NAMALWA (cell line): ENCODE measurements at regions not wholly inside any gene's neighbourhood (a gene's known extent, or its start where the extent isn't known, plus 50 kb on each side); places are given as distances from the start of the nearest gene placed in this dataset.

Experiments used
- DNase-seq: peaks from one replicate; pipeline ENCODE4 v3.0.0-alpha.2; 2015; ENCODE audit warnings: low spot score

DNA sequence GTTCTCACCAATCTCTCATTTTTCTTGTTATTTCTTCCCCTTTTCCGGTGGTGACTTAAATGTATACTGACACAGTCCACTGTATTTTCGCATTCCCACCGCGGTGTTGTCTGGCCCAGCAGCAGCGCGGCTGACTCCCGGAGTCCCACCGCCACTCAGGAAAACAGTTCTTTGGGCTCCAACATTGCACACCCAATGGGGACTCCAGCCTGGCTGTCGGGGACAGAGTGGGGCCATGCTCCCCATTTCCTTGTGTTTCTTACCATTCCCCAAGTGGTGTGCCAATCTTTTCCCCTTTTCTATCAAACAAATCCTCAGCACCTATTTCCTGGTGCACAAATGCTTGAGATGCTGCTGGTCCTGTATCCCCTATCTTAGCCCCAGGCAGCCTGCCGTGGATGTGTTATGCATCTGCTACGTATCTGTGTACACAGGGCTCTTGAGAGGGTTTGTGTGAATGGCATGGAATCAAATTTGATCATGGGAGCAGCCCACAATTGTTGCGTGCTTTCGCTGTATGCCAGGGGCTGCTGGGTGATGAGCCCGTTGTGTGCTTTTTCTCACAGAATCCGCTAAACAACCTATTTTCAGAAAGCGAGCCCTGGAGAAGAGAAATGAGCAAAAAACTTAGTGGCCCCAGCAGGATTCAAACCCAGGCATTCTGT is 219.1 kb upstream of the RGMA start:
- DNase-seq = no peak

DNA sequence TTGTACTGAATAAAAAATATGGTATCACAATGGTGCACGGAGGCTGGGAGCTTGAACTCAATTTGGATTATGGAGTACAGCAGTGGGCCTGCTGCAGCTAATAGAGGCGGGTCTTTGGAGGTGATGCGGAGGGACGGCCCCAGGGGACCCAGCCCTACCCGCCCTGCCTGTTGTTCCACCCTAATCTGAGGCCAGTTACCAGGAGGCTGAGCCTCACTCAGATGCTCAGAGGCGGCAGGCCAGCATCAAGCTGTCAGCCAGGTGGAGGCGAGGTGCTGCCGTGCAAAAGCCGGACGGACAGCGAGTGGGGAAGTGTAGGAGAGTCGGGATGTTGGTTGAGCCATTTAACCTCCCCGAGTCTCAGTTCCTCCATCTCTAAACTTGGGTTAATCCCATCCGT is 218.5 kb upstream of the RGMA start:
- DNase-seq = no peak

DNA sequence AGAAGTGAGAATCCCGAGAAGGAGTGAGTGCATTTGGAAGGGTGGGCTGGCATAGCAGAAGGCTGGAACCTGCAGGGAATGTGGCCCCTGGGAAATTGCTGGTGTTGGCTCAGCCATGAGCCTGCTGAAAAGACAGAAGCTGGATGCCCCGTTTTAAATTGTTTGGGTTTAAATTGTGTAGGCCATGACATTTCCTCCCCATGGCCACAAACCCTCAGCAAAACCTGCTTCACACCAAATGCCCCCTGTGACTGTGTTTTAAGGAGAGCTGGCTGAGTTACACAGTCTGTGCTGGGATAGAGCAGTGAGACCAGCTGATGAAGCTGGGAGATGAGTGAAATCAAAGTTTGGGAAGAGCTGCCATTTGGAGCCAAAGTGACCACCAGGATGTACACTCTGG is 216.3 kb upstream of the RGMA start:
- DNase-seq = no peak

DNA sequence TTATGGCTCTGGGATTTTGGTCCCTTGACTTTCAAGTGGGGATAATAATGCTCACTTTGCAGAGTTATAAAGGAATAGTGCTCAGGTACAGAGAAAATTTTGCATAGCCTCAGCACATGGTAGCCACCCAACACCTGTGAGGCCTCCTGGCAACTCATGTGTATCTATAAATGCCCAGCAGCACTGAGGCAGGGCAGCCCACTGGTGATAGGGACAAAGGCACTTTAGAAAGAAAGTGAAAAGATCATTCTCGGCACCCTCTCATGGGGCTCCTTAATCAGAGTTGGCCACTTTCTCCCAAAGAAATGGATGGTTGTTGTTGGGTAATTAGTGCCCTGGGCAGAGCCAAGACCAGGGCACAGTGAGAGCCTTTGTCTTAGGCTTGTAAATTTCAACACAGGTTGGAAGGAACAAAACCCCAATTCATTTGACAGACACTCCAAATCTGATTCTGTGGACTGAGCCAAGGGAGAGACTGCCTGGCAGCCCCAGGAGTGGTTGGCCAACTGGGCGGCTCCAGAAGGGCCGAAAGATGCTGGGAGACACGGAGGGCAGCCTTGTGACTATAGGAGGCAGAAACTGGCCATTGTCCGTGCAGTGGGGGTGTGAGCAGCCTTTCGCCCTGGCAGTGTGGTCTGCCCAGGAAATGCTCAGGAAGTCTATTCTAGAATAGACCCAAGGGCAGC is 213.2 kb upstream of the RGMA start:
- no peak for DNase-seq

DNA sequence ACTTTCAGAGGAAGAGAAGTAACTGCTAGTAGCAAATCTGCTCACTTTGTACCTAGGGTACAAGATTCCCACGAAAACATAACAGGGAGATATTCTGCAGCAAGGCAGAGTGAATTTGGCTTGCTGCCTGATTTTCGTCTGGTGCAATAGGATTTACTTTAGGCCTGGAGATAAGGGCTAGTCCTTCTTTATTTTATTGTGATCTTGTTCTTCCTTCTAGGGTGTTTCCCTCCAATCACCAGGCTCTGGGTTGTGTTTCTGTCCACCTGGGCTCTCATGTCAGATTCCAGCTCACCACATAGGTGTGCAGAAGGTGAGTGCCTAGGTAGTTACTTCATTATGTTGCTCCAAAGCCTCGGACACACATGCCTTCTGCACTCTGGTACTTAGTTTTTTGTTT is 211.8 kb upstream of the RGMA start:
- no peak for DNase-seq

DNA sequence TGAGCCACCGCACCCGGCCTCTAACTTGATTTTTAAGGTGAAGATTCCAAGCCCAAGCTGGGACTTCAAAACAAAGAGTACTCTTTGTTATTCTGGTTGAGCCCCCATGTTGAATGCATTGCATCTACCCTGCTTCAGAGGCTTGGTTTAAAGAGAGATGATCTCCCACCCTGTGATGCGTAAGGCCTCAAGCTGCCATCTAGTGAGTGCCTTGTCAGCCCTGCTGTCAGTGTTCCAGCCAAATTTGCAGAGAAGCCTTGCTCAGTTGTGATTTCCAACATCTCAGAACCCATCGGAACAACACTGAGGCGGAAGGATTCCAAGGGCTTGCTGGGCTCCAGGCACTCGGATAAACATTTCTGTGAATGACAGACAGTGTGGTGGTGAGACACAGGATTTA is 210.7 kb upstream of the RGMA start:
- no peak for DNase-seq

DNA sequence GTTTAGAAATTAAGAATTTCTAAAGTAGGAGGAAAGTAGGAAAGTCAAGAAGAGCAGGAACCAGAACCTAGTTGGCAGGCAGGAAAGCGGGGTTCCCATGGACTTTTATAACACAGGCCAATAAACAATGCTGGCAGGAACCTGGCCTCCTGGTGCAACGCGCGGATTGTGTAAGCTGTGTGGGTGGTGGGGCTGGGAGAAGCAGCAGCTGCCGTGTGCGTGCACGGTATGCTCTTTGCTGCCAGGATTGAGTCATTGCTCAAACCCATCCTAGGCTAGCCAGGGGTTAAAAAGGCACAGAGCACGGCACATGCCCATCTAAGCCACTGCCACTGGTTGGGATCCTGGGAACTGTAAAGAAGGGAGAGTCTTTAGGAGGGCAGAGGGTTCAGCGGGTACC is 209.9 kb upstream of the RGMA start:
- DNase-seq = no peak

DNA sequence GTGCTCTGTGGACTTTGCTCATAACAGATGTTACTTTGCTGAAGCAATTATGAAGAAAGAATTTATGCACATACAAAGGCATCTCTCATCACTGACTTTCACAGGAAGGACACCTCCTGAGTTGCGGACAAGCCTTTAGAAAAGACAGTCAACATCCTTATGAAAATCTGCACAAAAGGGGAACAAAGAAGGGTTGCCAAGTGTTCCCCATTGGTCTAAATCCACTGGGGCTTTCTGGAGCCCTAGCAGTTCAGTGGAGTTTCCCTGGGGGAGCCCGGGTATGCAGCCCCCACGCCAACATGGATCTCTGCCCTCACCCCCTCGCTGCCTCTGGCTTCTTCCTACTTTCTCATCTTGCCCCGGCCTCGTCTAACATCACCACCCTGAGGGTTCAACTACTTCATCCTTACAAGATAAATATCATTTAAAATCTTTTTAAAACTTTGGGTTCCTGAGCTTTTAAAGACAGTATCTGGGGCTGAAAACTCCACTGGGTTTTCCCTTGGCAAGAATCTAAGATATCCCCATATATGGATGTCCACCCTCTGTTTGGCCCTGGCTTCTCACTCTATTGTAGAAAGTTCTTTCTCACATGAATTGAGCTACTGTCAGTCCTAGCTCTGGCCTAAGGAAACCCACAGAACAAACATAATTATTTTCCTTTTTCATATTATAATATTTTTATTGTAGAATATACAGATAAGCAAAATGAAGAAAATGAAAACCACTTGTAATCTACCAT is 207.9 kb upstream of the RGMA start:
- no peak for DNase-seq

DNA sequence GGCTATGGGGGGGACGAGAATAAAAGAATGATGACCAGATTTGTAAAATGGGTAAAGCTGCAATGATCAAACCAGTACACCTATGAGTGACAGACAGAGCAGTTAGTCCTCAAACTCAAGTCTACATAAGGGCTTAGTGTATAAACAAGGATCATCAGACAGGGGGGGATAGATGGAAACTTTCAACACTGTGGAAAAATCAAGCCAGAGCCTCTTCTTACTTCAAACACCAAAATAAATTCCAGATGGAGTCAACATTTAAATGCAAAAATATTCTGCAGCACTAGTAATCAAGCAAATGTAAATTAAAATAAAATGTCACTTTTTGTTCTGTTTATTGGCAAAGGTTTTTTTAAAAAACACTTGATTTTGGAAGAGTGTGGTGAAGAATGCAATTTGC is 205.9 kb upstream of the RGMA start:
- no peak for DNase-seq

DNA sequence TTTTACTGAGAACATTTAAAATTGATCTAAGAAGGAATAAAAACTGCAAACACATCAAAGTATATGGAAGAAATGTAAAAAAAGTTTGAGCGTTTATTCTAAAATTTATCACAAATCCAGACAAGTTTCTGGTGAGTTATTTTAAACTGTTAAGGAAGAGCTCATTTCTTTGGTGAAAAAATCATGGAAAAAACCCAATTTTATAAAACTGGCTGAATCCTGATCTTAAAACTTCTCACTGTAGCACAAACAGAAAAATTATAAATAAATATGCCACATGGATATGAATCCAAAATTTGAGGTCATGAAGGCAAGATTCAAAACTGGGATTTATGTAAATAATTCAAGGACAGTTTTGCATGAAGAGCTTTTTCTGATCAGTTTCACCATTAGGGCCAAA is 205.1 kb upstream of the RGMA start:
- DNase-seq = no peak

DNA sequence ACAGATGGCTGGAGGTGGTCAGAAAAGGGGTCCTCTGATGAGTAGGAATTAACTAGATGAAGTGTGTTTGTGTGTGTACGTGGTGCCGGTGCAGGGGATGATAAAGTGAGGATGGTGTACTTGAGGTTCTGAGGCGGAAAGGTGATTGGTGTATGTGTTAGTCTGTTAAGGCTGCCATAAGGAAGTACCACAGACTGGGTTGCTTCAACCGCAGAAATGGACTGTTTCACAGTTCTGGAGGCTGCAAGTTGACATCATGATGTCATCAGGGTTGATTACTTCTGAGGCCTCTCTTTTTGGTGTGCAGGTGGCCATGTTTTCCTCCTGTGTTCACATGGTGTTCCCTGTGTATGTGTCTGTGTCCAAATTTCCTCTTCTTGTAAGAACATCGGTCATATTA is 202.4 kb upstream of the RGMA start:
- no peak for DNase-seq

DNA sequence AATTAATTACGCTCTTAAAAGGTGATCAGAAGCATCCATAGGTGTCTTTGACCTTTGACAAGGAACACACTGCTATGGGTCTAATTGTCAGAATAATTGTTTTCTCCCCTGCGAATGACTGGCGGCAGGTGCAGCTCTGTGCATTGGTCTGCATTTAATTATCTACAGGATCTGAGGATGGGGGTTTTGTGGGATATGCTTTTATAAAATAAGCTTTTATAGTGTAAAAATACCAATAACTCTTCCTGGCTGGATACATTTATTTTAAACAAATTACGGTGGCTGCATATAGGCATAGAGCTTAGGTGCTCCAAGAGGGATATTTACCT is 201.6 kb upstream of the RGMA start:
- DNase-seq = no peak

DNA sequence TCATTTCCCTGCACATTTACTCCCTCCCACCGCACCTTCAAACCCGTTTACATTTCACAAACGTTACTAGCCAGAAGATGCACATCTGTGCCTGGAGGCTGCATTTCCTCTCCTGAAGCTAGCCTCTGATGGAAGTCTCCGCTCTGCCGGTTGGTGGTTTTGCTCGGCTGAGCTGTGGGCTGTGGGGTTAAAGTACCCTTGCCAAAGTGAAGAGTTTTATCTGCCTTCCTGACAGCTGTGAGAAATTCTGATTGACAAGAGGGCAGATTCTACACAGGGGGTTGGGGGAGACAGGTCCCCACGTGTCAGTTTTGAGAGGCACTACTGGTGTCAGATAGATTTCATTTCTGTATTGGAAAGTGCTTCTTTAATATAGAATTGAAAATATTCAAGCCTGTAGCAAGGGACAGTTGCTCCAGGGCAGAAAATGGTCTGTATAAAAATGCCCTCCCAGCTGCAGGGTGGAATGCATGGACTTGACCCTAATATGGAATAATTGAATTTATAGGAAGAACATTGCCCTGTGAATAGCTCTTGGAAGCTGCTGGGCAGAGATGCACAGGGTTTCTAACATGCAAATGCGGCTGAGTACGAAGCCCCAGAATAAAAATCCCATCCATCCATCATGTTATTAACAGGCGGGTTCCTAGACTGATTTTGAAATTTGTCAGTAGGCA is 201.1 kb upstream of the RGMA start:
- DNase-seq = no peak

DNA sequence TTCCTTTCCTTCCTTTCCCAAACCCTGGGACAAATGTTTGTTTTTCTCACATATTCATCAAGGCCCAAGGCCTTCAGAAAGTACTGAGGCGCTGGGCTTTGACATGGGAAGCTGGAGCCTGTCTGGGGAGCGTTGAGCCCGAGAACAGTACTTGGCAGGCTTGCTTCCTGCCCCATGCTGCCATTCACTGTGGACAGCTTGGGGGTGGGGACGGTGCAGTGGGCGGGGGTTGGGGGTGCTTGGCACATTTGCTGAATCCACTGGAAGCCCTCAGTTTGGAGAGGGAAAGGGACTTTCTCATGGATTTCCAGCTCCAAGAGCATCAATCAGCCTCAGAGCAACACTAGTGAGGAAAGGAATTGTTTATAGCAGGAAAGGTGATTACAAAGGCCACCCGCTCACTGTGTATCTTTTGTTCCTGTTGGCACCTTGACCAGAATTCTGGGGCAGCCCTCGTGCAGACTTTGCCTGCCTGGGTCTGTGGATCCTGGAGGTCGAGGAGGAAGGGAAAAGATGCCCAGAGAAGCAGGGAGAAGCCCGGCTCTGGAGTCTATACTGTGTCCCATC is 199.8 kb upstream of the RGMA start:
- no peak for DNase-seq

DNA sequence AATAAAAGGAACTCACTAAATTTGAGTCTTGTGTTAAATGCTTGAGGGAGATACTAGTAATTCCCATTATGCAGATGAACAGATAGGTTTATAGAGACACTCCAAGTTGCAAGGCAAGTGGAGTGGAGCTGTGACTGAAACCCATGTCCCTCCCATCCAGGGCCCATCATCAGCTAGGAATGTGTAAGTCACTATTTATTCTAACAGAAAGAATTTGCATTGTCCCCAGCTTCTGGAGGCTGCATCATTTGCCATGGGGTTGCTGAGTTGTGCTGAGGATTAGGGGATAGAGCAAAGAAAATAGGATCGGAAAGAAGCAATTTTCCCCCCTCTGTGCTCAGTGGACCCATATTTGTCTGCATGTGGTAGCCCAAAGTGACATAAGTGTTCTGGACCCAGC is 197.4 kb upstream of the RGMA start:
- no peak for DNase-seq

DNA sequence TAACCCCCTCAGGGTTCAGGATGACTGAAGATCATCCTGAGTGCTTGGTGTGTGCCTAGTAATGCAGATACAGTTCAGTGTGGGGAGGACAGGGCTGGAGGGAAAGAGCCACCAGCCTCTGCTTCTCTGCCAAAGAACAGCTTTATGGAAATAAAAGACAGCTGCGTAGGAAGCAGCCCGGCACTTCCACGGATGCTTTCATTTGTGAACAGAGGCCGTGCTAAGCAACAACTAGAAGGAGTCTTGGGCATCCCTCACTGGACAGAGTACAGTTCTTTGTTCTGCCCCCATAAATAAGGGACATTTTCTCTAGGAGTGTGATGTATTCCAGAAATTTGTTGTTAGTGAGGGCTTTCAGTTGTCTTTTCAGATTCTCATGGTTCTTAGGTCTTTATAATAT is 194.8 kb upstream of the RGMA start:
- no peak for DNase-seq

DNA sequence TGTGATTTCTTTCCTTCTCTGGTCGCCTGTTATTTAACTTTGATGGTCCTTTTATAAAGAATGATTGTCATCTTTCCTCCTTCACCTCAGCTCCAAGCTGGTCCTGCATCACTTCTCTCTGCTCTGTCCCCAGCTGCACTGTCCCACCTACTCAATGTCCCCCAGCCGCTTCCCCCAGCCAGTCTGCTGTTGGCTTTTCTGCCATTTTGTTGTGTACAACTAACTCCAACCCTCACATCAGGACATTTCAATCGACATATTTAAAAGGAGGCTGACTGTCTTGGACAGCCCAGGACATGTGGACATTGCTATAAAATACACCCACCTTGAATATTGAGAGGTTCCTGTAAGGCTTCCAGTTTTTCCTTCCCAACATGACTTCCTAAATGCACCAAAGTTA is 193.8 kb upstream of the RGMA start:
- no peak for DNase-seq

DNA sequence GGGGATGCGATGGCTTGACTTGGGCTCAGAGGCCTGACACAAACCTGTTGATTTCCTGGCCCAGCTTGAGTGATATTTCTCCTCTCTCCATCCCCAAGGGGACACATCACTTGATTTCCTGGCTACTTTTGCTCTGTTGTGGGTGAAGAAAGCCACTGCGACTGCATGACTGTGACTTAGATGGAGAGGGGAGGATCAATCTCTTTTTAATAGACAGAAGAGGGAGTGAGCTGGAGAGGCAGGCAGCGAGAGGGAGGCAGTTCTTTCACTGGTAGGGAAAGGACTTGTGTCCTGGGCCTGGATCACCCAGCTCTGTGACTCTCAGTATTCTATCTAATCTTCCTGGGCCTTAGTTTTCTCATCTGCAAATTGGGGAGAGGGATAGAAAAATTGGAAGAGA is 189.8 kb upstream of the RGMA start:
- no peak for DNase-seq

DNA sequence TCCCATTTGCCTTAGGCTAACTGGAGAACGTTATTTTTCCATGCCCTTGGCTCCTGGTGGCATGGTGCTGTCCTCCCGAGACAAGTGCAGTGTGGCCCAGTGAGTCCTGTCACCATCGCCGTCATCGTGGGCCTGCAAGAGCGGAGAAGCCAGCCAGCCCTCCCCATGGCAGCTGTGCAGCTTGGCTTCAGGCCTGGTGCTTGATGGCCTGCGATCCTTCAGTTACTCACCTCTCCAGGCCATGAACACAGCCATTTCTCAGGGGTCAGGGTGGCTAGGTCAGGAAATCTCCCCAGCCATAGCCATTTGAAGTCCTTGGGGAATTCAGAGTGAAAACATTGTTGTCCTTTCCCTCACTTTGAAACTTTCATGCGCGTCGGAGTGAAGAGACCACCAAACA is 189.0 kb upstream of the RGMA start:
- no peak for DNase-seq

DNA sequence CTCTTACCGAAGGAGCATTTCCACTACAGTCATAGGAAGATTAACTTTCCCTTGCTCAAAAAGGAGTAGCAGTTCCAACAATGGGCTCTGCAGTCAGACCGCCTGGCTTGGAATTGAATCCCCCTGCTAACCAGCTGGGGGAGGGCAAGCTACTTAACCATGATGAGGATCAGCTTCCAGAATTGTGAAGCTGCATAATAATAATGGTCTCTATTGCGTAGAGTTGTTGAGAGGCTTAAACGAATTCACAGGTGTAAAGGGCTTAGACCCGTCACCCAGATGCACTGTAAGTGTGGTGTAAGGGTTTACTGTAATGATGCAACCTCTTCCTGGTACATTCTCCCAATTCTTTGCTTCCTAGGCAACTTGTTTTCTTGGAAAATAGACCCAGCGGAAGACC is 185.2 kb upstream of the RGMA start:
- DNase-seq = no peak

DNA sequence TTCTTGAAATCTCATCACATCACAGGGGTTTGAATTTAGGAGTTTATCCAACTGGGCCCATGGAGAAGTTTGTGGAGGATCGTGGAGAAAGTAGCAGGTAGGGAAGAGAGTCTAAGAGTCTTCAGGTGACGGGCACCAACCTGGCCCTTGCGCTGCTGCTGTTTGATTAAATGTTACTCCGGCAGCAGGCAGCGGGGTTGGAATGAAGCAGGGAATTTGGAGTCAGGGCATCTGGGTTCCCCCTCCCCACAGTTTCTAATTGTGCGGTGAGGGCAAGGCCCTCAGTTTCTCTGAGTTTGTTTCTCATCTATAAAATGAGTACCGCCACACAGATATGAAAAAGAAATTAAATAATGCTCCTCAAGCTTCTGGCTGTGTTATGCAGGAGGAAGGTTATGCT is 182.9 kb upstream of the RGMA start:
- no peak for DNase-seq

DNA sequence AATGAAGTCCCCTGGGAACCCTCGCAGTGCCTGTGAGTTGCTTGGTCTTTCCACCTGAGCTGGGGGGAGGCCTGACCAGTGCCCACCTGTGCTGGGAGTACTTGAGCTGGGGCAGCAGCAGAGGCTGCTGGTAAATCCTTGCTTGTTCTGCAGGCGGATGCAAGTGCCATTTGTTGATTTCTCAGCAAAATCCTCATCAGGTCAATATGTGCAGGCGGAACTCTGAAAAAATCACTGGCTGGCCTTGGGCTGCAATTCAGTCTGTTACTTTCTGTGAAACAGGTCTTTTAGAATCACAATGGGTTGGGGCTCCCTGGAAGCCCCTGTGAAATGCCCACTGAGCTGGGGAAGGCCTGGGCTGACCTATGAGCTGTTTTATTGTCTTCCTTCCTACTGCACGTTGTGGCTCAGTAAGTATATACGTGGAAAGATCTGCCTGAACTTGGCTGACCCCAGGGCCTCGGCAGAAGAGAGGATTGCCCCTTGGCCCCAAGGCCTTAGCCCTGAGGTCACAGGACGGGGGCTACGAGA is 182.0 kb upstream of the RGMA start:
- DNase-seq = no peak

DNA sequence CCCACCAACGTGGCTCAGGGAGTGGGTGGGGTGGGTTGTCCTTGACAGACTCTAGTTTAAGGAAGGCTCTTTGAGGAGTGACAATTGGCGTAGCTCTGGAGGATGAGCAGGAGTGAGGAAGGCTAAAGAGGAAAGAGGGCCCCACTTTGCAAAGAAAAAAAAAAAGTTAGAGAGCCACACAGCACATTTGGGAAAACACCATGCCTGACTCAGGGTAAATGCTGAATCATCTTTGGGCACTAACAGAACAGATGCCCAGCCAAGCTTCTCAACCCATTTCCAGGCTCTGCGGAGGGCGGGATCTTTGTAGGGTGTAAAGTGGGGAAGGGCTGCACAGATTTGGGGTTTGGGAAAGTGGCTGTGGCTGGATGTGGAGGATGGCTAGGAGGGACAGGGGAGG is 179.1 kb upstream of the RGMA start:
- DNase-seq = no peak
